HepG2 (cell line): ENCODE measurements at regions not wholly inside any gene's neighbourhood (a gene's known extent, or its start where the extent isn't known, plus 50 kb on each side); places are given as distances from the start of the nearest gene placed in this dataset.

ENCODE experiments used
- ATAC-seq: fragments of 200-7000 bp; cut with Tn5 transposase; 3 replicates; pipeline ENCODE4 v1.9.1; 2020; ENCODE audit warnings: mild to moderate bottlenecking, moderate library complexity
- BruUV-seq: library from RNA; stranded (reverse); fragments of 400-500 nt; replicated peaks from 2 replicates; lab custom pipeline; 2021; lab: Mats Ljungman, UMichigan
- CTCF ChIA-PET: fragments of 300-600 bp; formaldehyde crosslinking; extraction: SDS; loops from one replicate; lab custom pipeline; 2021; ENCODE audit warnings: low total read pairs, inconsistent platforms, low intra/inter-chr PET ratio; lab: Yijun Ruan, JAX
- POLR2A ChIA-PET: fragments of 350-600 bp; sonication (Branson Sonifier 250); formaldehyde crosslinking; loops from one replicate; lab custom pipeline; 2020; ENCODE audit warnings: antibody characterized with exemption, inconsistent platforms; lab: Yijun Ruan, JAX
- DNase-seq: peaks from one replicate; pipeline ENCODE4 v3.0.0-alpha.2; 2015; ENCODE audit warnings: low spot score
- FAIRE-seq: peaks from 3 replicates; lab custom pipeline; 2011; peaks lifted over from hg19 to GRCh38; lab: Jason Lieb, UNC
- H2AFZ ChIP-seq: one replicate; pipeline ENCODE4 v1.6.1; 2011; ENCODE audit warnings: low read length, inconsistent platforms
- H3K27ac ChIP-seq: fragments of 300-600 bp; 3 replicates; pipeline ENCODE4 v1.8.0; 2011; ENCODE audit warnings: mixed run types, mild to moderate bottlenecking, mixed read lengths, low read length, inconsistent platforms; ENCODE audit not compliant: insufficient read depth; ENCODE audit errors: extremely low read length
- H3K27me3 ChIP-seq, 2 experiments: fragments of 200-600 bp in 1 of 2; 2 replicates in 1 of 2; 3 replicates in 1 of 2; pipeline versions ENCODE4 v1.6.0 to v1.8.0; 2011; ENCODE audit warnings: low read length in 2 of 2, mild to moderate bottlenecking in 2 of 2, moderate library complexity in 2 of 2, inconsistent platforms in 1 of 2; ENCODE audit not compliant: insufficient read depth in 2 of 2, control insufficient read depth in 1 of 2
- H3K36me3 ChIP-seq, 2 experiments: fragments of 200-600 bp in 1 of 2; replicated peaks in 1 of 2; 2 replicates in 1 of 2; 3 replicates in 1 of 2; pipeline versions ENCODE4 v1.5.1 to v1.8.0; 2011; ENCODE audit warnings: low read length in 2 of 2, inconsistent platforms in 1 of 2; ENCODE audit not compliant: insufficient read depth in 2 of 2, control insufficient read depth in 1 of 2
- H3K4me1 ChIP-seq: 2 replicates; pipeline ENCODE4 v1.5.1; 2012; ENCODE audit warnings: low read length, inconsistent platforms; ENCODE audit not compliant: insufficient read depth
- H3K4me2 ChIP-seq: 2 replicates; pipeline ENCODE4 v1.6.0; 2011; ENCODE audit warnings: low read depth, low read length, inconsistent platforms
- H3K4me3 ChIP-seq, 3 experiments: fragments of 200-600 bp in 1 of 3; sonication (generic), shearing (Covaris generic) in 1 of 3; replicated peaks in 1 of 3; 2 replicates each; pipeline ENCODE4 v1.5.1; 2011 to 2016; ENCODE audit warnings: low read length in 3 of 3, inconsistent platforms in 2 of 3, low read depth in 2 of 3, mild to moderate bottlenecking in 2 of 3, control low read depth in 1 of 3, mixed read lengths in 1 of 3; ENCODE audit not compliant: insufficient read depth in 1 of 3
- H3K79me2 ChIP-seq: one replicate; pipeline ENCODE4 v1.6.1; 2011; ENCODE audit warnings: low read length, inconsistent platforms; ENCODE audit not compliant: insufficient read depth
- H3K9ac ChIP-seq: 2 replicates; pipeline ENCODE4 v1.6.0; 2011; ENCODE audit warnings: mild to moderate bottlenecking, low read depth, low read length, inconsistent platforms; ENCODE audit not compliant: insufficient read depth
- H3K9me3 ChIP-seq: 2 replicates; pipeline ENCODE4 v1.5.1; 2012; ENCODE audit warnings: mild to moderate bottlenecking, low read length
- H4K20me1 ChIP-seq: 2 replicates; pipeline ENCODE4 v1.6.0; 2011; ENCODE audit warnings: inconsistent platforms, mild to moderate bottlenecking, low read length, moderate library complexity; ENCODE audit not compliant: insufficient read depth
- ARNT ChIP-seq: fragments of 450-650 bp; IDR thresholded peaks from 2 replicates; pipeline ENCODE4 v1.6.1; 2017
- ATF7 ChIP-seq, 2 experiments: fragments of 450-650 bp in 1 of 2; sonication (generic) in 1 of 2; formaldehyde crosslinking in 1 of 2; IDR thresholded peaks; 2 replicates each; pipeline versions ENCODE4 v1.4.0 to v1.6.1; 2016 to 2020; ENCODE audit warnings: antibody characterized with exemption in 1 of 2, mild to moderate bottlenecking in 1 of 2, missing genetic modification reagents in 1 of 2
- CREB1 ChIP-seq, 2 experiments: fragments of 450-650 bp in 1 of 2; IDR thresholded peaks; 2 replicates each; pipeline ENCODE4 v1.6.1; 2016 to 2017; ENCODE audit warnings: control low read depth in 1 of 2, mild to moderate bottlenecking in 1 of 2, missing compliant biosample characterization in 1 of 2, missing genetic modification characterization in 1 of 2
- EP300 ChIP-seq, 3 experiments: sonication (generic) in 1 of 3; formaldehyde crosslinking in 1 of 3; IDR thresholded peaks; 2 replicates each; pipeline versions ENCODE4 v1.5.1 to v1.6.1; 2011 to 2020; ENCODE audit warnings: low read depth in 2 of 3, low read length in 2 of 3, borderline replicate concordance in 1 of 3, improper control_type of control experiment in 1 of 3, mild to moderate bottlenecking in 1 of 3, missing genetic modification reagents in 1 of 3, moderate library complexity in 1 of 3
- GLMP ChIP-seq: sonication (generic); formaldehyde crosslinking; IDR thresholded peaks from 2 replicates; pipeline ENCODE4 v1.9.0; 2021; ENCODE audit warnings: missing genetic modification reagents, mild to moderate bottlenecking, borderline replicate concordance
- KDM4B ChIP-seq: sonication (generic); formaldehyde crosslinking; IDR thresholded peaks from 2 replicates; pipeline ENCODE4 v1.4.0; 2020; ENCODE audit warnings: missing genetic modification reagents
- POLR2AphosphoS5 ChIP-seq: IDR thresholded peaks from 2 replicates; pipeline ENCODE4 v1.6.1; 2012; ENCODE audit warnings: low read depth, low read length
- RERE ChIP-seq: IDR thresholded peaks from 2 replicates; pipeline ENCODE4 v1.6.1; 2016; ENCODE audit warnings: low read depth, missing genetic modification reagents, missing compliant biosample characterization
- TEAD3 ChIP-seq: optimal IDR thresholded peaks from 2 replicates; pipeline ENCODE3; 2016; ENCODE audit warnings: borderline replicate concordance
- ZNF678 ChIP-seq: sonication (generic); formaldehyde crosslinking; IDR thresholded peaks from 2 replicates; pipeline ENCODE4 v1.4.0; 2020; ENCODE audit warnings: mild to moderate bottlenecking, missing genetic modification reagents
- ZNF841 ChIP-seq: sonication (generic); formaldehyde crosslinking; IDR thresholded peaks from 2 replicates; pipeline ENCODE4 v1.8.1; 2023; ENCODE audit warnings: missing genetic modification reagents, borderline replicate concordance
- WGBS: methylation state at CpG from one replicate; pipeline ENCODE4 v1.1.6; 2017; ENCODE audit warnings: low lambda C conversion rate; 5-methylcytosine and 5-hydroxymethylcytosine counted together
- in situ Hi-C: cut with HindIII; loops from 2 replicates; pipeline ENCODE4 v1.10.0; 2017; ENCODE audit warnings: low pct_unique_long_range_greater_than_20kb; ENCODE audit not compliant: extremely low pct_ligation_motif_present
- intact Hi-C: fragments of 100-400 bp; cut with micrococcal nuclease; formaldehyde crosslinking; loops from one replicate; pipeline ENCODE4 v1.10.0; 2022; ENCODE audit not compliant: unreplicated experiment

GRCh38 chr19:8893419-8893818 lies 61.2 kb downstream of the MBD3L1 start:
- peak; percentile 96 for TF ChIP-seq CREB1 (IDR thresholded peaks at IDR 0.05)
- TF ChIP-seq CREB1 (CRISPR knock-in tag; IDR thresholded peaks at IDR 0.05), result no peak
- no peak for TF ChIP-seq TEAD3
- no peak for TF ChIP-seq GLMP (CRISPR knock-in tag)
- 0 out of 2 replicates have a peak, but pooled peaks have one; percentile 43 for TF ChIP-seq ARNT
- 0 out of 2 replicates have a peak, but pooled peaks have one; percentile 18 for TF ChIP-seq ATF7 (IDR thresholded peaks at IDR 0.05)
- TF ChIP-seq ATF7 (CRISPR knock-in tag; IDR thresholded peaks at IDR 0.05), result no peak
- ATAC-seq (no peak), FAIRE-seq (no peak), DNase-seq (no peak)
- BruUV-seq, result no TSS peak
- Histone ChIP-seq H3K9ac (no peak overlapping the region), H3K27ac (no peak overlapping the region), H2AFZ (no peak overlapping the region), H3K4me1 (no peaks in the 10 kb centered on the region), H3K36me3 (no peaks in the 10 kb centered on the region), H4K20me1 (no peaks in the 10 kb centered on the region), H3K4me3 (no peak overlapping the region), H3K79me2 (no peaks in the 10 kb centered on the region), H3K4me2 (no peak overlapping the region), H3K9me3 (peaks cover 98% of the 10 kb centered on the region), H3K27me3 (no peaks in the 10 kb centered on the region)
- CTCF ChIA-PET, result no interaction called here
- intact Hi-C loops (no loop called here), in situ Hi-C loops (no loop called here)
- POLR2A ChIA-PET, result no interaction called here
- 1% methylated on average over 4 of the region's 4 CpGs for WGBS

GRCh38 chr19:8897106-8897505 lies 64.9 kb downstream of the MBD3L1 start:
- FAIRE-seq, result no peak
- in situ Hi-C loops, result no loop called here
- H3K27ac ChIP-seq, result no peak overlapping the region
- no peaks in the 10 kb centered on the region for H4K20me1 ChIP-seq
- no peaks in the 10 kb centered on the region for H3K79me2 ChIP-seq
- no peak for DNase-seq
- BruUV-seq, result no TSS peak
- no peak overlapping the region for H2AFZ ChIP-seq
- no peaks in the 10 kb centered on the region for H3K36me3 ChIP-seq
- no peak overlapping the region for H3K4me3 ChIP-seq
- ChIA-PET POLR2A (no interaction called here), CTCF (no interaction called here)
- no peak overlapping the region for H3K4me2 ChIP-seq
- H3K9ac ChIP-seq, result no peak overlapping the region
- no peak for ATAC-seq
- H3K27me3 ChIP-seq, result no peaks in the 10 kb centered on the region
- intact Hi-C loops, result no loop called here
- no peaks in the 10 kb centered on the region for H3K4me1 ChIP-seq
- WGBS, result 40% methylated on average over 5 of the region's 5 CpGs
- peaks cover 96% of the 10 kb centered on the region for H3K9me3 ChIP-seq
- TF ChIP-seq POLR2AphosphoS5 (no peak), KDM4B (CRISPR knock-in tag) (no peak), EP300 (IDR thresholded peaks at IDR 0.05; ENCODE audit: low read depth in 2 of 2, low read length in 2 of 2) (no peak), EP300 (CRISPR knock-in tag; IDR thresholded peaks at IDR 0.05; ENCODE audit: borderline replicate concordance) (no peak), ZNF841 (CRISPR knock-in tag) (no peak), RERE (CRISPR knock-in tag) (no peak), ZNF678 (CRISPR knock-in tag) (no peak)
